Fibroblast of lung (primary cell): ENCODE measurements at regions not wholly inside any gene's neighbourhood (a gene's known extent, or its start where the extent isn't known, plus 50 kb on each side); places are given as distances from the start of the nearest gene placed in this dataset.

Experiments
- CTCF ChIP-seq, 2 donors: IDR thresholded peaks in 1 of 2; conservative IDR thresholded peaks in 1 of 2; 1 replicate in 1 of 2; 2 replicates in 1 of 2; pipeline ENCODE4 v1.5.1; 2011 to 2012; ENCODE audit warnings: low read length in 2 of 2, control low read depth in 1 of 2, inconsistent platforms in 1 of 2, low read depth in 1 of 2, mild to moderate bottlenecking in 1 of 2
- EZH2 ChIP-seq: IDR thresholded peaks from 2 replicates; pipeline ENCODE4 v1.5.1; 2012; ENCODE audit warnings: low read length, control low read depth, mild to moderate bottlenecking; ENCODE audit errors: missing control alignments

- TF ChIP-seq CTCF (conservative IDR thresholded peaks at IDR 0.05 in 1 of 2, IDR thresholded peaks at IDR 0.05 in 1 of 2; ENCODE audit: low read depth in 1 of 2, low read length in 2 of 2) (peak; percentile 19 to 25), EZH2 (no peak)
Measured at GRCh38 chr4:55184600-55185523, 59.5 kb upstream of the KDR start.
